ENCODE measurements at regions not wholly inside any gene's neighbourhood (a gene's known extent, or its start where the extent isn't known, plus 50 kb on each side); places are given as distances from the start of the nearest gene placed in this dataset.
"Not testable (repeated sequence)": the region's sequence is repeated elsewhere in the genome, so short reads cannot be mapped to it uniquely, and the experiment has no call there.

DNA sequence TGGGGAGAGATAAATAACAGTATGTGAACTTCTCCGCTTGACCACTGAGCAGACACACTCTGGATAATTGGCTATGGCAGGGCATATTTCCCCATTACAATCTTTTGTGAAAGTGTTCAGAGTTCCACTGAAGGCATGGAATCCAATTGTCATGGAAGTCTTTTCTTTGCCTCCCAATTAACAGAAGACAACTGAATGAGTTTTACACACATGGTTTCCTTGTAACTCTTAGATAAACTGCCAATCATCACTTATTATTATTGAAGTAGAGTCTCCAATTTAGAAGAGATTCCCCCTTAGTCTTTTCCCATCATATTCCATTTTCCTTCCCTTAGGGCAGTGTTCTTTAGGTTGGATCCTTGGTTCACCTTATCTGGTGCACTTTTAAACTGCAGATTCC lies 308.3 kb downstream of the NR2F2 start:
- Mint-ChIP-seq H3K4me3 (ENCODE audit: low read depth, unreplicated experiment) (no peak overlapping the region), H3K36me3 (ENCODE audit: insufficient read depth, unreplicated experiment) (no peaks in the 10 kb centered on the region), H3K4me1 (ENCODE audit: low read depth, unreplicated experiment) (no peaks in the 10 kb centered on the region), H3K9me3 (ENCODE audit: low read depth, unreplicated experiment) (no peaks in the 10 kb centered on the region), H3K27ac (ENCODE audit: unreplicated experiment) (no peak overlapping the region), H3K27me3 (ENCODE audit: unreplicated experiment) (peaks cover 12% of the 10 kb centered on the region)
- no TSS peak for BruUV-seq (replicated peaks)
- TF ChIP-seq, protein P1, sequence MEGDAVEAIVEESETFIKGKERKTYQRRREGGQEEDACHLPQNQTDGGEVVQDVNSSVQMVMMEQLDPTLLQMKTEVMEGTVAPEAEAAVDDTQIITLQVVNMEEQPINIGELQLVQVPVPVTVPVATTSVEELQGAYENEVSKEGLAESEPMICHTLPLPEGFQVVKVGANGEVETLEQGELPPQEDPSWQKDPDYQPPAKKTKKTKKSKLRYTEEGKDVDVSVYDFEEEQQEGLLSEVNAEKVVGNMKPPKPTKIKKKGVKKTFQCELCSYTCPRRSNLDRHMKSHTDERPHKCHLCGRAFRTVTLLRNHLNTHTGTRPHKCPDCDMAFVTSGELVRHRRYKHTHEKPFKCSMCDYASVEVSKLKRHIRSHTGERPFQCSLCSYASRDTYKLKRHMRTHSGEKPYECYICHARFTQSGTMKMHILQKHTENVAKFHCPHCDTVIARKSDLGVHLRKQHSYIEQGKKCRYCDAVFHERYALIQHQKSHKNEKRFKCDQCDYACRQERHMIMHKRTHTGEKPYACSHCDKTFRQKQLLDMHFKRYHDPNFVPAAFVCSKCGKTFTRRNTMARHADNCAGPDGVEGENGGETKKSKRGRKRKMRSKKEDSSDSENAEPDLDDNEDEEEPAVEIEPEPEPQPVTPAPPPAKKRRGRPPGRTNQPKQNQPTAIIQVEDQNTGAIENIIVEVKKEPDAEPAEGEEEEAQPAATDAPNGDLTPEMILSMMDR (IDR thresholded peaks at IDR 0.05; ENCODE audit: unreplicated experiment): no peak
- DNase-seq: no peak
- CTCF ChIA-PET: no interaction called here
- intact Hi-C loops (cut with micrococcal nuclease; ENCODE audit: unreplicated experiment): no loop called here

DNA sequence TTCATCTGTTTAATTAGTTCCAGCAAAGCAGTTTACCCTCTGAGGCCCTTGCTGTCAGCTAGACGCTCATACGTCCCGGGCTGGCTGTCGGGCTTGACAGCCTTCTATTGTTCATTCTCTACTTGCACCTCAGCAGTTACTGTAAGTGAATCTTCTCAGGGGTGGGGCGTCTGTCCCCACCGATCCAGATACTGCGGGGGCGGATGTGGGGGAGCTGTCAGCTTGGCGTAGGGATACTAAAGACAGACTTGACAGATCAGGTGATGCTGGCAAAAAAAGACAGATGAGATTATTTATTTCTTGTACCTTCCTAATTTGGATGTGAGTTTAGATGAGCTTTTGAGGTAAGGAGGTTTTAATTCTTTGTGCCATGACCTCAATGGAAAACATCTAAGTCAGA lies 315.3 kb downstream of the NR2F2 start:
- CTCF ChIA-PET: interaction anchor here (0.6 to 0.7 kb wide), 2 partner anchors 179 to 1306 kb away, joined by 3 to 5 read pairs; no protein-coding TSS in a partner anchor
- no peaks in the 10 kb centered on the region for H3K36me3 Mint-ChIP-seq (ENCODE audit: insufficient read depth, unreplicated experiment)
- intact Hi-C loops (cut with micrococcal nuclease; ENCODE audit: unreplicated experiment): no loop called here
- H3K4me1 Mint-ChIP-seq (ENCODE audit: low read depth, unreplicated experiment): no peaks in the 10 kb centered on the region
- no peak overlapping the region for H3K4me3 Mint-ChIP-seq (ENCODE audit: low read depth, unreplicated experiment)
- no TSS peak for BruUV-seq (replicated peaks)
- no peak for DNase-seq
- H3K27me3 Mint-ChIP-seq (ENCODE audit: unreplicated experiment): no peaks in the 10 kb centered on the region
- no peak overlapping the region for H3K27ac Mint-ChIP-seq (ENCODE audit: unreplicated experiment)
- H3K9me3 Mint-ChIP-seq (ENCODE audit: low read depth, unreplicated experiment): no peaks in the 10 kb centered on the region
- TF ChIP-seq, protein P1 (IDR thresholded peaks at IDR 0.05; ENCODE audit: unreplicated experiment): no peak

DNA sequence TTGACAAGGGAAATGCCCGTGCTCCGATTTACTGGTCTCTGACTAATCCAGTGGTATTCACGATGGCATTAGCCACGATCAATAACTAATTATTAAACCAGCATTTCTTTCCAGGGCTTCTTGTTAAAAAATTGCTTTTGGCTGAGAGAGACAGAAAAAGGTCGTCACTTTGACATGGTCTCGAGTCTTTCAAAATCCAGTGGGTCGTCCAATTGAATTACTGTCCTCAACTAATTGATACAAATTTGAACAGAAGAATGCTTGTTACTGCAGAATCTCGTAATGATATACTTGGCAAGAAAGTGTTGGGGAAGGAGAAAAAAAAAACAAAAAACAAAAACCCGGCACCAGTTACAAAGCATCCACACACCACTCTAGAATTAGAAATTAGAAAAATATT lies 318.4 kb downstream of the NR2F2 start:
- H3K9me3 Mint-ChIP-seq (ENCODE audit: low read depth, unreplicated experiment): no peaks in the 10 kb centered on the region
- intact Hi-C loops (cut with micrococcal nuclease; ENCODE audit: unreplicated experiment): no loop called here
- H3K27ac Mint-ChIP-seq (ENCODE audit: unreplicated experiment): no peak overlapping the region
- no peaks in the 10 kb centered on the region for H3K36me3 Mint-ChIP-seq (ENCODE audit: insufficient read depth, unreplicated experiment)
- H3K4me3 Mint-ChIP-seq (ENCODE audit: low read depth, unreplicated experiment): no peak overlapping the region
- TF ChIP-seq, protein P1 (IDR thresholded peaks at IDR 0.05; ENCODE audit: unreplicated experiment): no peak
- DNase-seq: peak; percentile 4
- CTCF ChIA-PET: no interaction called here
- H3K27me3 Mint-ChIP-seq (ENCODE audit: unreplicated experiment): no peaks in the 10 kb centered on the region
- no peaks in the 10 kb centered on the region for H3K4me1 Mint-ChIP-seq (ENCODE audit: low read depth, unreplicated experiment)
- BruUV-seq (replicated peaks): no TSS peak

DNA sequence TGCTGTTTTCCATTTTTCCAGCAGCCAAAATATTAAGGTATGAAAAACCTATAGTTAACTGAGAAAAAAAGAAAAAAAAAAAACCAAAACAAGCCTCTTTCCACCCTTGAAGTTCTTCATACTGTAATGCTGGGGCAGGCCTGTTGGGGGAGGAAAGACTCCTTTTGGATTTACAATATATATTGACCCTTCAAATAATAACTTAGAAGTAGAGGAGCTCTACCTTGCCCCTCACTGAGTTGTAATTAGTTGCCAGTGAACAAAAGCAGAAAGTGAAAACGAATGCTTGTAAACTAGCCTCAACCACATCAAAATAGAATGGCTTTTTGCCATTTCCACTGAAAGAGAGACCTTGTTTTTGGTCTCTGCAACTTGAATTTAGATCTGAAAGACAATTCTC lies 326.6 kb downstream of the NR2F2 start:
- Mint-ChIP-seq H3K27me3 (ENCODE audit: unreplicated experiment) (no peaks in the 10 kb centered on the region), H3K4me1 (ENCODE audit: low read depth, unreplicated experiment) (no peaks in the 10 kb centered on the region), H3K36me3 (ENCODE audit: insufficient read depth, unreplicated experiment) (no peaks in the 10 kb centered on the region), H3K9me3 (ENCODE audit: low read depth, unreplicated experiment) (no peaks in the 10 kb centered on the region), H3K27ac (ENCODE audit: unreplicated experiment) (no peak overlapping the region), H3K4me3 (ENCODE audit: low read depth, unreplicated experiment) (no peak overlapping the region)
- CTCF ChIA-PET: interaction anchor here (0.7 kb wide), 2 partner anchors 107 to 330 kb away, joined by 3 to 5 read pairs; no protein-coding TSS in a partner anchor
- BruUV-seq (replicated peaks): no TSS peak
- TF ChIP-seq, protein P1 (IDR thresholded peaks at IDR 0.05; ENCODE audit: unreplicated experiment): no peak
- no peak for DNase-seq
- intact Hi-C loops (cut with micrococcal nuclease; ENCODE audit: unreplicated experiment): no loop called here

DNA sequence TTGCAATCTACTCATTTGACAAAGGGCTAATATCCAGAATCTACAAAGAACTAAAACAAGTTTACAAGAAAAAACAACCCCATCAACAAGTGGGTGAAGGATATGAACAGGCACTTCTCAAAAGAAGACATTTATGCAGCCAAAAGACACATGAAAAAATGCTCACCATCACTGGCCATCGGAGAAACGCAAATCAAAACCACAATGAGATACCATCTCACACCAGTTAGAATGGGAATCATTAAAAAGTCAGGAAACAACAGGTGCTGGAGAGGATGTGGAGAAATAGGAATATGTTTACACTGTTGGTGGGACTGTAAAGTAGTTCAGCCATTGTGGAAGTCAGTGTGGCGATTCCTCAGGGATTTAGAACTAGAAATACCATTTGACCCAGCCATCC lies 336.5 kb downstream of the NR2F2 start:
- H3K4me1 Mint-ChIP-seq (ENCODE audit: low read depth, unreplicated experiment); CTCF ChIA-PET; BruUV-seq (replicated peaks): not testable (repeated sequence)

More for the DNA sequence above, 336.5 kb downstream of the NR2F2 start:
- H3K27ac Mint-ChIP-seq (ENCODE audit: unreplicated experiment); H3K9me3 Mint-ChIP-seq (ENCODE audit: low read depth, unreplicated experiment); H3K27me3 Mint-ChIP-seq (ENCODE audit: unreplicated experiment); intact Hi-C loops (cut with micrococcal nuclease; ENCODE audit: unreplicated experiment); H3K36me3 Mint-ChIP-seq (ENCODE audit: insufficient read depth, unreplicated experiment); DNase-seq; H3K4me3 Mint-ChIP-seq (ENCODE audit: low read depth, unreplicated experiment): not testable (repeated sequence)

Data from Calu3 (cell line).